HEK293 (cell line): ENCODE measurements at regions not wholly inside any gene's neighbourhood (a gene's known extent, or its start where the extent isn't known, plus 50 kb on each side); places are given as distances from the start of the nearest gene placed in this dataset.

Experiments used
- CTCF ChIA-PET: fragments of 350-600 bp; formaldehyde crosslinking; extraction: SDS; loops from one replicate; lab custom pipeline; 2021; ENCODE audit warnings: antibody characterized with exemption; lab: Yijun Ruan, JAX
- POLR2A ChIA-PET: fragments of 300-600 bp; formaldehyde crosslinking; extraction: SDS; loops from one replicate; lab custom pipeline; 2020; ENCODE audit warnings: antibody characterized with exemption, inconsistent platforms; lab: Yijun Ruan, JAX
- H3K27ac ChIP-seq: fragments of 200-500 bp; sonication (Bioruptor generic); 2 replicates; pipeline ENCODE4 v1.5.1; 2014; ENCODE audit warnings: low read depth, low read length, control low read depth, inconsistent platforms; ENCODE audit errors: extremely low read depth
- H3K36me3 ChIP-seq, 2 experiments: fragments of 200-500 bp in 1 of 2; sonication (Bioruptor generic) in 1 of 2; 1 replicate in 1 of 2; 2 replicates in 1 of 2; pipeline ENCODE4 v1.5.1; 2014 to 2017; ENCODE audit warnings: inconsistent platforms in 2 of 2, low read length in 2 of 2; ENCODE audit not compliant: control insufficient read depth in 2 of 2, insufficient read depth in 1 of 2
- H3K4me1 ChIP-seq: fragments of 200-500 bp; sonication (Bioruptor generic); 2 replicates; pipeline ENCODE4 v1.5.1; 2014; ENCODE audit warnings: mild to moderate bottlenecking, low read length, inconsistent platforms; ENCODE audit not compliant: control insufficient read depth, insufficient read depth
- H3K4me3 ChIP-seq: 2 replicates; pipeline ENCODE4 v1.5.1; 2011; ENCODE audit warnings: low read depth, mild to moderate bottlenecking, control low read depth, low read length, moderate library complexity
- H3K9me3 ChIP-seq: fragments of 200-500 bp; sonication (Bioruptor generic); 2 replicates; pipeline ENCODE4 v1.5.1; 2014; ENCODE audit warnings: low read depth, low read length, inconsistent platforms; ENCODE audit not compliant: control insufficient read depth, insufficient read depth
- SP2 ChIP-seq: fragments of 450-650 bp; formaldehyde crosslinking; IDR thresholded peaks from 2 replicates; pipeline ENCODE4 v1.5.1; 2016; ENCODE audit warnings: missing biosample characterization, missing genetic modification characterization
- TCF7L2 ChIP-seq: IDR thresholded peaks from 2 replicates; pipeline ENCODE4 v1.6.1; 2011; ENCODE audit warnings: low read depth, mild to moderate bottlenecking, inconsistent platforms, low read length, moderate library complexity, borderline replicate concordance
- YY1 ChIP-seq: fragments of 450-650 bp; formaldehyde crosslinking; IDR thresholded peaks from 2 replicates; pipeline ENCODE4 v1.5.1; 2018; ENCODE audit warnings: missing biosample characterization, missing genetic modification characterization
- ZBTB48 ChIP-seq: fragments of 450-650 bp; formaldehyde crosslinking; IDR thresholded peaks from 2 replicates; pipeline ENCODE4 v1.5.1; 2016; ENCODE audit warnings: missing biosample characterization, missing genetic modification characterization
- ZFP69B ChIP-seq: fragments of 450-650 bp; formaldehyde crosslinking; IDR thresholded peaks from 2 replicates; pipeline ENCODE4 v1.5.1; 2016; ENCODE audit warnings: missing biosample characterization, missing genetic modification characterization
- ZNF112 ChIP-seq: fragments of 450-650 bp; formaldehyde crosslinking; IDR thresholded peaks from 2 replicates; pipeline ENCODE4 v1.5.0; 2017; ENCODE audit warnings: missing biosample characterization, missing genetic modification characterization
- ZNF18 ChIP-seq: fragments of 450-650 bp; formaldehyde crosslinking; IDR thresholded peaks from 2 replicates; pipeline ENCODE4 v1.5.1; 2016; ENCODE audit warnings: missing biosample characterization, missing genetic modification characterization
- ZNF248 ChIP-seq: fragments of 450-650 bp; formaldehyde crosslinking; IDR thresholded peaks from 2 replicates; pipeline ENCODE4 v1.5.1; 2017; ENCODE audit warnings: missing biosample characterization, missing genetic modification characterization
- ZNF302 ChIP-seq: fragments of 450-650 bp; formaldehyde crosslinking; IDR thresholded peaks from 2 replicates; pipeline ENCODE4 v1.5.1; 2016; ENCODE audit warnings: missing biosample characterization, missing genetic modification characterization, low read depth
- ZNF324 ChIP-seq: fragments of 450-650 bp; formaldehyde crosslinking; IDR thresholded peaks from 2 replicates; pipeline ENCODE4 v1.5.1; 2016; ENCODE audit warnings: missing biosample characterization, missing genetic modification characterization
- ZNF354C ChIP-seq: fragments of 450-650 bp; formaldehyde crosslinking; IDR thresholded peaks from 2 replicates; pipeline ENCODE4 v1.5.1; 2016; ENCODE audit warnings: missing biosample characterization, missing genetic modification characterization, low read depth, borderline replicate concordance
- ZNF449 ChIP-seq: fragments of 450-650 bp; formaldehyde crosslinking; IDR thresholded peaks from 2 replicates; pipeline ENCODE4 v1.5.1; 2017; ENCODE audit warnings: missing biosample characterization, mild to moderate bottlenecking, missing genetic modification characterization, moderate library complexity
- ZNF488 ChIP-seq: fragments of 450-650 bp; formaldehyde crosslinking; IDR thresholded peaks from 2 replicates; pipeline ENCODE4 v1.5.1; 2016; ENCODE audit warnings: missing biosample characterization, missing genetic modification characterization
- ZNF510 ChIP-seq: fragments of 450-650 bp; formaldehyde crosslinking; IDR thresholded peaks from 2 replicates; pipeline ENCODE4 v1.5.1; 2018; ENCODE audit warnings: mild to moderate bottlenecking, missing genetic modification characterization, missing biosample characterization; ENCODE audit not compliant: insufficient replicate concordance
- ZNF623 ChIP-seq: fragments of 450-650 bp; formaldehyde crosslinking; IDR thresholded peaks from 2 replicates; pipeline ENCODE4 v1.5.1; 2016; ENCODE audit warnings: missing biosample characterization, missing genetic modification characterization
- ZNF837 ChIP-seq: fragments of 450-650 bp; formaldehyde crosslinking; IDR thresholded peaks from 2 replicates; pipeline ENCODE4 v1.5.1; 2016; ENCODE audit warnings: missing biosample characterization, missing genetic modification characterization
- TF ChIP-seq, protein P1 (sequence below): fragments of 450-650 bp; formaldehyde crosslinking; IDR thresholded peaks from 2 replicates; pipeline ENCODE4 v1.5.1; 2016; ENCODE audit warnings: missing biosample characterization, missing genetic modification characterization
- TF ChIP-seq, protein P2 (sequence below): fragments of 450-650 bp; formaldehyde crosslinking; IDR thresholded peaks from 2 replicates; pipeline ENCODE4 v1.5.1; 2016; ENCODE audit warnings: missing biosample characterization, missing genetic modification characterization

DNA sequence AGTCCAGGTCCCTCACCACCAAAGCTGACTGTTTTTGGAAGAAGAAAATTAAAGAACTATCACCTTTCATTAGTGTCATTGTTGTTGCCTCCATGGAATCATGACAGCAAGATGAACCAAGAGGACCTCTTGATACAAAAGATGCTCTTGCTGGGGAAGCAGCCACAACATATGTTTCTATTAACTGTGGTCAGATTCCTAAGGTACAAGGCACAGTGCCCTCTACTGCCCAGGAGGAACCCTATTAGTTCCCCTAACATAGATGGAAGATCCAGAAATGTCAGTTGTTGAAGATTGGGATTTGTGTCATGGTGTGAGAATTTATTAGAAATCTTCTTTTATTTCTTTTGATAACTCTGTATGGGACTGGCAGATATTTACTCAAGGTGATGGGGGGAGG, 188.2 kb upstream of the ANKFN1 start:
- Histone ChIP-seq H3K4me3 (no peak overlapping the region), H3K9me3 (no peaks in the 10 kb centered on the region), H3K27ac (no peak overlapping the region), H3K36me3 (no peaks in the 10 kb centered on the region), H3K4me1 (no peaks in the 10 kb centered on the region)
- ChIA-PET CTCF (interaction anchor here (0.7 kb wide), 1 partner anchor 178 kb away, joined by 3 read pairs; no protein-coding TSS in a partner anchor), POLR2A (no interaction called here)
- TF ChIP-seq ZNF324 (tag by site-specific recombination) (no peak), ZNF302 (tag by site-specific recombination) (no peak), ZBTB48 (tag by site-specific recombination) (no peak)
- TF ChIP-seq, protein P1, sequence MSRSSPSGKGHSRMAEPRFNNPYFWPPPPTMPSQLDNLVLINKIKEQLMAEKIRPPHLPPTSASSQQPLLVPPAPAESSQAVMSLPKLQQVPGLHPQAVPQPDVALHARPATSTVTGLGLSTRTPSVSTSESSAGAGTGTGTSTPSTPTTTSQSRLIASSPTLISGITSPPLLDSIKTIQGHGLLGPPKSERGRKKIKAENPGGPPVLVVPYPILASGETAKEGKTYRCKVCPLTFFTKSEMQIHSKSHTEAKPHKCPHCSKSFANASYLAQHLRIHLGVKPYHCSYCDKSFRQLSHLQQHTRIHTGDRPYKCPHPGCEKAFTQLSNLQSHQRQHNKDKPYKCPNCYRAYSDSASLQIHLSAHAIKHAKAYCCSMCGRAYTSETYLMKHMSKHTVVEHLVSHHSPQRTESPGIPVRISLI, result no peak

DNA sequence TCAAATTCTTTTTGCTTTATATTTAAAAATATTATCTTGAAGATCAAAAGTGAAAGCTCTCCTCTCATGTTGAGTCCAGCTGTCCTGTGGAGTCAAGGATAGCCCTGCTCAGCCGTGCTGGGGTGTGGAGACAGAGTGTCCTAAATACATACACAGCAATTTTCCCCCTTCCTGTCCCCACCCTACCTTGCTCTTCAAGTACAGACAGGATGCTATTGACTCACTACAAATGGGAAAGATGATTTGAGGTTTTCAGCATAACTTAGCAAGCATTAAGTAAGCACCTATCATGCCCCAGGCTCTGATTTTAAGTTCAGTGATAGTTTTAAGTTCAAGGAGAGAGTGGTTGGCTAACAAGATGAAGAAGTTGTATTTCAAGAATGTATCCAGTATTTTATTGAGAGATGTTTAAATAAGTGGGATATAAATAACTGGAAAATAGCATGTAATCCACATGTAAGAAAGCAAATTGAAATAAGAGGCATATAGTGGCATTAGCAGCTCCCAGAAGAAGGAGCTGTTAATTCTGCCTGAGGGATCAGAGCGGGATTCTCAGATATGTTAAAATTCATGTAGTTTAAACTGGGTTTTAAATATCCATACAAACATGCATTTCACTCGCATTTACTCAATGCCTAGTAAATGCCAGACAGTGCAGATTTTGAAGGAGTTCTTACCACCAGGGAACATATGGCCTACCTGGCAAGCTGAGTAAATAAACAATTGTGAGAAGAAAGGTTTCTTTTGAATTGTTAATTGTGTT, 183.5 kb upstream of the ANKFN1 start:
- ChIA-PET CTCF (no interaction called here), POLR2A (no interaction called here)
- no peaks in the 10 kb centered on the region for H3K4me1 ChIP-seq
- H3K4me3 ChIP-seq, result no peak overlapping the region
- no peaks in the 10 kb centered on the region for H3K36me3 ChIP-seq
- H3K27ac ChIP-seq, result no peak overlapping the region
- TF ChIP-seq TCF7L2, result no peak
- TF ChIP-seq YY1 (tag by site-specific recombination), result no peak
- no peak for TF ChIP-seq ZNF248 (tag by site-specific recombination)
- TF ChIP-seq, protein P2, sequence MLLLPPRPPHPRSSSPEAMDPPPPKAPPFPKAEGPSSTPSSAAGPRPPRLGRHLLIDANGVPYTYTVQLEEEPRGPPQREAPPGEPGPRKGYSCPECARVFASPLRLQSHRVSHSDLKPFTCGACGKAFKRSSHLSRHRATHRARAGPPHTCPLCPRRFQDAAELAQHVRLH (tag by site-specific recombination), result no peak
- no peak for TF ChIP-seq ZNF510 (tag by site-specific recombination)
- TF ChIP-seq ZNF324 (tag by site-specific recombination), result no peak
- no peak for TF ChIP-seq ZNF354C (tag by site-specific recombination)
- no peak for TF ChIP-seq ZNF112 (tag by site-specific recombination)
- no peak for TF ChIP-seq ZNF449
- TF ChIP-seq ZFP69B, result no peak
- no peak for TF ChIP-seq ZNF837 (tag by site-specific recombination)
- TF ChIP-seq SP2 (tag by site-specific recombination), result no peak
- no peak for TF ChIP-seq ZNF623 (tag by site-specific recombination)
- TF ChIP-seq ZNF488 (tag by site-specific recombination), result no peak
- no peak for TF ChIP-seq ZNF18
- H3K9me3 ChIP-seq, result no peaks in the 10 kb centered on the region
